ENCODE measurements at regions not wholly inside any gene's neighbourhood (a gene's known extent, or its start where the extent isn't known, plus 50 kb on each side); places are given as distances from the start of the nearest gene placed in this dataset.

DNA sequence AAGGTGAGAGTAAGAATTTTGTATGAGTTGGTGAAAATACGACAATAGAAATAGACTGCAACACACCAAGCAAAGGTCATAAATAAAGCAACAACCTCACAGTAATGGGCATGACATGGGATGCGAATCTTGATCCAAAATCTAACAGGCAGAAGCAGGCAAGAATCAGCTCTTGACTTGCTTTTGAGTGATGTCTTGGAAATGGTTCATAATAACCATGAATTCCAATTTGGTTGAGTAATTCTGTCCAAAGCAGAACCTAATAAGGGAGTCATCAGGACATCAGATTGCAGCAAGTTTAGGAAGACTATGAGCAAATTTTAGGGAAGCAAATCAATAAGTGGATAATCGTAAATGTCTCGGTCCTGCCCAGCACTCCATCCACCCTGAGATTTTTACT, 224.0 kb upstream of the ISX start:
- TF ChIP-seq, protein P1, sequence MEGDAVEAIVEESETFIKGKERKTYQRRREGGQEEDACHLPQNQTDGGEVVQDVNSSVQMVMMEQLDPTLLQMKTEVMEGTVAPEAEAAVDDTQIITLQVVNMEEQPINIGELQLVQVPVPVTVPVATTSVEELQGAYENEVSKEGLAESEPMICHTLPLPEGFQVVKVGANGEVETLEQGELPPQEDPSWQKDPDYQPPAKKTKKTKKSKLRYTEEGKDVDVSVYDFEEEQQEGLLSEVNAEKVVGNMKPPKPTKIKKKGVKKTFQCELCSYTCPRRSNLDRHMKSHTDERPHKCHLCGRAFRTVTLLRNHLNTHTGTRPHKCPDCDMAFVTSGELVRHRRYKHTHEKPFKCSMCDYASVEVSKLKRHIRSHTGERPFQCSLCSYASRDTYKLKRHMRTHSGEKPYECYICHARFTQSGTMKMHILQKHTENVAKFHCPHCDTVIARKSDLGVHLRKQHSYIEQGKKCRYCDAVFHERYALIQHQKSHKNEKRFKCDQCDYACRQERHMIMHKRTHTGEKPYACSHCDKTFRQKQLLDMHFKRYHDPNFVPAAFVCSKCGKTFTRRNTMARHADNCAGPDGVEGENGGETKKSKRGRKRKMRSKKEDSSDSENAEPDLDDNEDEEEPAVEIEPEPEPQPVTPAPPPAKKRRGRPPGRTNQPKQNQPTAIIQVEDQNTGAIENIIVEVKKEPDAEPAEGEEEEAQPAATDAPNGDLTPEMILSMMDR (IDR thresholded peaks at IDR 0.05; ENCODE audit: low read depth, low read length): no peak
- no peak for TF ChIP-seq POLR2A (IDR thresholded peaks at IDR 0.05; ENCODE audit: extremely low read depth, insufficient read length)
- no peak for TF ChIP-seq MYC (IDR thresholded peaks at IDR 0.05; ENCODE audit: low read depth, low read length)
